Mesothelial cell of epicardium (in vitro differentiated cells): ENCODE measurements at regions not wholly inside any gene's neighbourhood (a gene's known extent, or its start where the extent isn't known, plus 50 kb on each side); places are given as distances from the start of the nearest gene placed in this dataset.

Experiments used
- DNase-seq, 2 experiments: peaks; one replicate each; pipeline ENCODE4 v3.0.0; 2021; ENCODE audit warnings: low spot score in 2 of 2; ENCODE audit not compliant: unreplicated experiment in 2 of 2
- H3K27ac Mint-ChIP-seq: 2 replicates; pipeline ENCODE4 v1.8.0; 2021; ENCODE audit warnings: mixed read lengths
- H3K27me3 Mint-ChIP-seq: 2 replicates; pipeline ENCODE4 v1.8.0; 2021; ENCODE audit warnings: low read depth, mixed read lengths
- H3K36me3 Mint-ChIP-seq: 2 replicates; pipeline ENCODE4 v1.8.0; 2021; ENCODE audit warnings: mixed read lengths
- H3K4me1 Mint-ChIP-seq: 2 replicates; pipeline ENCODE4 v1.8.0; 2021; ENCODE audit warnings: mixed read lengths
- H3K4me3 Mint-ChIP-seq: 2 replicates; pipeline ENCODE4 v1.8.0; 2021; ENCODE audit warnings: mild to moderate bottlenecking, moderate library complexity, mixed read lengths
- H3K9me3 Mint-ChIP-seq: 2 replicates; pipeline ENCODE4 v1.8.0; 2021; ENCODE audit warnings: mixed read lengths
- CTCF ChIP-seq: fragments of 200-600 bp; sonication (generic); IDR thresholded peaks from one replicate; pipeline ENCODE4 v1.5.0; 2021; ENCODE audit warnings: antibody characterized with exemption; ENCODE audit not compliant: unreplicated experiment

DNA sequence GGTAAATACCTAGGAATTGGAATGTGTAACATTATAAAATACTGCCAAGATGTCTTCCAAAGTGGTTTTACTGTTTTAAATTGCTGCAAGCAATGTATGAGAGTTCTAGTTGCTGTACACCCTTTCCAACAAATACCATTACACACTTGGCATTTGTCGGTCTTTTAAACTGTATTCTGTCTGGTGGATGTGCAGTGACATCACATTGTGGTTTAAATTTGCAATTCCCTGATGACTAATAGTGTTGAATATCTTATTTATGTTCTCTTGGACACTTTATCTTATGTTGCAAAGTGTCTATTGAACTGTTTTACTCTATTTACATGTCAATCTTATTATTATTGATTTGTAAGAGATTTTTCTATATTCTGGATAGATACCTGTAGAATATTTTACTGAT, 561.2 kb upstream of the B3GALT2 start:
- DNase-seq: no peak

DNA sequence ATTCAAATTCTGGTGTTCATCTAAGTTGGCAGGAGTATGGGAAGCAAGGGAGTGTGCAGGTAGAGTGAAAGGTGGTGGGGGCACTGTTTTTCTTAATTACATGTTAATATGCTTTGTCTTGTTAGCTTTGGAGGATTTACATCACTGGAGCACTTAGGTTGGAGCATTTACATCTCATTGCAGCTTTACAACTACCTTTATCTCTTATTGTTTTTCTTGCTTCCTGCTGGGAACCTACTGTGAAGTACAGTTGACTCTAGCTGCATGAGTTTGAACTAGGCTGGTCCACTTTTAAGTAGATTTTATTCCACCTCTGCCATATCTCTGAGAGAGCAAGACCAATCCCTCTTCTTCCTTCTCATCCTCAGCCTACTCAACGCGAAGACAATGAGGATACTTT, 554.8 kb upstream of the B3GALT2 start:
- Mint-ChIP-seq H3K4me3 (no peak overlapping the region), H3K27me3 (no peaks in the 10 kb centered on the region), H3K27ac (no peak overlapping the region), H3K36me3 (no peaks in the 10 kb centered on the region), H3K9me3 (peaks cover 7% of the 10 kb centered on the region), H3K4me1 (no peaks in the 10 kb centered on the region)
- no peak for TF ChIP-seq CTCF
- DNase-seq: no peak

More for the DNA sequence above, 561.2 kb upstream of the B3GALT2 start:
- H3K4me1 Mint-ChIP-seq: no peaks in the 10 kb centered on the region
- TF ChIP-seq CTCF: no peak
- no peak overlapping the region for H3K4me3 Mint-ChIP-seq
- peaks cover 3% of the 10 kb centered on the region for H3K9me3 Mint-ChIP-seq
- H3K27me3 Mint-ChIP-seq: no peaks in the 10 kb centered on the region
- no peak overlapping the region for H3K27ac Mint-ChIP-seq
- H3K36me3 Mint-ChIP-seq: no peaks in the 10 kb centered on the region

DNA sequence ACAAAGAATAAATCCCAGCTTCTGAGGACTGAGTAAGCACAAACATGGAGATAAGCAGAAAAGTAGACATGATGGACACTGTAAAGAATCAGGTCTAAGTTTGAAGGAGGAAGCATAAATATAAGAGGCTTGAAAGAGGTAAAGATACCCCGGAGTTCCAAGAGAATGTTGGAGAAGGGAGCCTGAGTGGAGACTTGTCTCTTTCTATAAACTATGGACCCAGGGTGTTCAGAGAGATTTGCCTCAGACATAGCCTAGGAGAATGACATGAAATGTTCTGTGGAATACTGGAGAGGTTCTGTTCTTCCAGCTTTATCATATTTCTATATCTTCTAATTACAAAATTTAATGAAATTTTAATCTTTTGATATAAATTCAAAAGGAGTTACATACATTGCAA, 554.3 kb upstream of the B3GALT2 start:
- Mint-ChIP-seq H3K9me3 (peaks cover 7% of the 10 kb centered on the region), H3K4me1 (no peaks in the 10 kb centered on the region), H3K27ac (no peak overlapping the region), H3K36me3 (no peaks in the 10 kb centered on the region), H3K4me3 (no peak overlapping the region), H3K27me3 (no peaks in the 10 kb centered on the region)
- no peak for TF ChIP-seq CTCF
- no peak for DNase-seq

- Mint-ChIP-seq H3K36me3 (peaks cover 1% of the 10 kb centered on the region), H3K27me3 (no peaks in the 10 kb centered on the region), H3K9me3 (peaks cover 3% of the 10 kb centered on the region), H3K4me3 (no peak overlapping the region), H3K4me1 (no peaks in the 10 kb centered on the region), H3K27ac (no peak overlapping the region)
- TF ChIP-seq CTCF: no peak
- no peak for DNase-seq
Measured at GRCh38 chr1:193736507-193736906, 550.1 kb upstream of the B3GALT2 start.

DNA sequence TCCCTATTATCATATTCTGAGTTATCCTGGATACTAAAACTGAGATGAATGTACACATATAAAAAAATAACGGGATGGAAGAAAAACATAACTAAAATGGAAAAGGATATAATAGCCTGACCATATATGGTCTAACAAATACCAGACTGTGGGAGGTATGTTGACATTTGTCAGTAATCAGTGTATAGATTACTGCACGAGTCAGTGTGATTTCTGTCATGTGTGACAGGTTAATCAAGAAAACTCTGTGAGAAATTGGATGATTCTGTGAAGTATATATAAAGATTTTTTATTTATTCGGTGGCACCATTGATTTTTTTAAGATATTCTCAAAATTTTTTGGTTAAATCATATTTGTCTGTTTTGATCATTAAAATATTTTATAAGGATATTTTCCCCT, 547.3 kb upstream of the B3GALT2 start:
- Mint-ChIP-seq H3K4me3 (no peak overlapping the region), H3K27ac (no peak overlapping the region), H3K9me3 (peaks cover 4% of the 10 kb centered on the region), H3K4me1 (peaks cover 7% of the 10 kb centered on the region), H3K36me3 (peaks cover 1% of the 10 kb centered on the region), H3K27me3 (no peaks in the 10 kb centered on the region)
- no peak for TF ChIP-seq CTCF
- no peak for DNase-seq

DNA sequence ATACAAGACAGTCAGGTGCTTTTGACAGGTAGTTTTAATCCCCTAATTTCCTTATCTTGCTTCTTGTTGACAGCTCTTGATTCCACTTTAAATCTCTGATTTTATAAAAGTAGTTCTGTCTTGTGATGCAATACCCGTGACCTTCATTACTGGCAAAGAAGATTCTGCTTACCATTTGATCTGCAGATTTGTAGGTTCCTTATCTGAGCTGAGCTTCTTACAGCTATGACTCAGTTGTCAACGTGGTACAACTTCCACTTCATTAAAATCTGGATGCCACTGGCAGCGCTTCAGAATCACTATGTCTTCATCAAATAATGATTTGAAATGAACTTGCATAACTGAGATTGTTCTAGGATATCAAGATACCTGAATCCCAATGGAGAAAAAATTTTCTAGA, 543.6 kb upstream of the B3GALT2 start:
- Mint-ChIP-seq H3K27me3 (no peaks in the 10 kb centered on the region), H3K9me3 (peaks cover 4% of the 10 kb centered on the region), H3K4me1 (peaks cover 9% of the 10 kb centered on the region), H3K4me3 (no peak overlapping the region), H3K36me3 (peaks cover 1% of the 10 kb centered on the region), H3K27ac (no peak overlapping the region)
- no peak for TF ChIP-seq CTCF
- no peak for DNase-seq
